HG03108 (cell line): ENCODE measurements at regions not wholly inside any gene's neighbourhood (a gene's known extent, or its start where the extent isn't known, plus 50 kb on each side); places are given as distances from the start of the nearest gene placed in this dataset.
"Not testable (repeated sequence)": the region's sequence is repeated elsewhere in the genome, so short reads cannot be mapped to it uniquely, and the experiment has no call there.

Experiments
- ATAC-seq: cut with Tn5 transposase; IDR thresholded peaks from one replicate; pipeline ENCODE4 v1.9.1; 2021; ENCODE audit warnings: moderate library complexity; ENCODE audit not compliant: unreplicated experiment

DNA sequence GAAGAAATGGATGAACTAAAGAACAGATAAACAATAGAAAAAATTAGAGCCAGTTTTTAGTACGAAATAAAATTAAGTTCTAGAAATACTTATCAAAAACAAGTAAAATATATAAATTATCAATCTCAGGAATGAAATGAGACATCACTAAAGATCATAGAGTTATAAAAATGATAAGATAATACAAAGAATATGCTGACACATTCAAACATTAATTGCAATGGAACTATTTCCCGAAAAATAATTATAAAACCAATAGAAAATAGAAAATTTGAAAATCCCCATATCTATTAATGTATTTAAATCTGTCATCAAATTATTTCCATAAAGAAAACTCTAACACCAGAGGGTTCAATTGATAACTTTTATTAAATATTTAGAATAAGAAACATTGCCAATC, 458.1 kb upstream of the MBL2 start:
- no peak for ATAC-seq

DNA sequence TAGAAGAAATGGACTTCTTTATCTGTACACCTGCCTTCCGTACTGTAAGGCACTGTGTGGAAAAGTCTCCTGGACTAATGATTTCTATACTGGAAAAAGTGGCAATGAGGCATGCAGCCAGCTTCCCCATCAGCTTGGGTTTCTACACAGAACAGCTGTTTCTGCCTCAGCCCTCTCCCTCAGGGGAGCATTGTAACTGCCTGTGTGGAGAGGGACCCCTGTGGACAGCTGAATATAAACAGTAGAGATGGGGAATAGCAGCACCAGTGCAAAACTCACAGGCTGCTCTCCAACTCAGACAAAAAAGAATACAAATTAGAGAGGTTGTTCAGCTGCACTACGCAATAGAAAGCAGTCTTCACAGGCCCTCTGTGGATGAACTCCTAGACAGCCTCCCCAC, 451.3 kb upstream of the MBL2 start:
- ATAC-seq, result no peak

- ATAC-seq, result no peak
Observed at GRCh38 chr10:53222806-53223205, 450.2 kb upstream of the MBL2 start.

DNA sequence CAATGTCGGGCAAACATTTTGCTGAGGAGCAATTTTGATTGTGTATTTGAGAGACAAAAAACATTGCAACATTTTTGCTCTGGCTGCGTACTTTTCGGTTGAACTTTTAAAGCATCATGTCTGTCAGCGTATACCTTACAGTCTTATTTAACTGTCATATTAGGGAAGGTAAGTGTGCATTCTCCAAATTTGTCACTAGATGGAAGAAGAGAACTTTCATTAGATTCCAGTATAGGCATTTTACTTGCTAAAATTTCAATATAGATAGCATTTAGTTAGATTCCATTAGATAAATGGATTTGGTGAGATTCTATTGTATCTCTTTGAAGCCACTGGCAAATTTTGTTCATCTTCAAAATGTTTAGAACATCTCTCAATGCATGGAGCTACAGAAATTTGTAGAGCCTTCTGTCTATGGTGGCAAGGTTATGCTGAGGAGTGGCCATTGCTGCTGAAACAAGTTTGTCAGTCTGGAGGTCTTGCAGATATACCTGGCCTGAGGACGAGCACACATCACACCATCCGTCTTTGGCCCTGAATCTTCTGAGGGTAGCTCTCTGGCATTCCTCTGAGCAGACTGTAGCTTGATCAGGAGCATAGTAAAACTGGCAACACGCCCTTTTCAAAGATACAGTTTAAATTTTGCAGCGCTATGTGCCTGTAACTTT, 437.5 kb upstream of the MBL2 start:
- no peak for ATAC-seq

GRCh38 chr10:53183733-53184132, 411.1 kb upstream of the MBL2 start:
- no peak for ATAC-seq

DNA sequence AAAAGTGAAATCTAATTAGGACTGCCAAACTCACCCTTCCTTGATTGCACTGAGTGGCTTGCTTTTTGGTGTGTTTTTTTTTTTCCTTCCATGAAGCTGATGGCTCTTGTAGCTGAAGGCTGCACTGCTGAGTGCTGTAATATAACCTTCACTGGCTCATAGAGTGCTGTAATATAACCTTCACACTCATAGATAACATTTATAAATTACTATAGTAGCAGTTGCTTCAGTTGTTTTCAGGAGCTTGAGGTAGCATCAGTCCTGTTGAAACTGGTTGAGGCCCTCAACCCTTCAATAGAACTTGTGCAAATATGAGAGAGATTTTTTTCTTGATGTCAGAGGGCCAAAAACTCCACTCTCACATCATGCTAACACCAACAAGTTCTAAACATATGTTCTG, 404.9 kb upstream of the MBL2 start:
- ATAC-seq, result no peak

- no peak for ATAC-seq
Observed at GRCh38 chr10:53166325-53166724, 393.7 kb upstream of the MBL2 start.

DNA sequence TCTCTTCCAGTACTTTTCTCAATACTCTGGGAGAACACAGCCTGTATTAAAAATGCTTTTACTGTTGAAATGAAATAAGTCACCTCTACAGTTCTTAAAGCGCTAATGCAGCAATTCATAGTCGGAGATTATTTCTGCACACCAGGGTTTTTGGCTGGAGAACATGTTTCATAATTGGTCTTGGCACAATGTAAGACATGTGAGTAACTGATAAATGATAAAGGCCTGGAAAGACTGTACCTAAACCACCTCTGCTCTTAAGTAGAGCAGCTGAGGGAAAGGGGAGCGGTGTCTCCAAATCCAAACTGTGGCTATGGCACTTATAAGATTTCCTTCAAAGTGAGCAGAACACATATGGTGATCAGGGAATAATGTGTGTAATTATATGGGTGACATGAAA, 390.3 kb upstream of the MBL2 start:
- ATAC-seq, result no peak

DNA sequence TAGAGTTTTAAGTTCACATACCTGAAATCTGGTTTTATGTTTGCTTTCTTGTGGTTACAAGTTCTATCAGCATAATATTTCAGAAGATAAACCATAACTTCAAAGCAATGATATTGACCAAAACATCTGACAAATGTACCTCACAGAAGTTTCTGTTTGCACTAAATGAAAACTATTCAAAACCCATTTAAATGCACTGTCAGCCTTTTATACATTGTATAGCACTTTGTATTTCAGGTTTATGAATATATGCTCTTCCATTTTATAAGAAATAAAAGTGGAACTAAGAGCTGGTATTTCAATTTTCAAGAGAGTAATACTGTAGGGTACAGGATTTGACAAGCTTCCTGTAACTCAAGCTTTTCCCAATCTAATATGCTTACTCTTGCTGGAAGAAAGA, 388.6 kb upstream of the MBL2 start:
- no peak for ATAC-seq

- ATAC-seq, result not testable (repeated sequence)
Observed at GRCh38 chr10:53155674-53156073, 383.1 kb upstream of the MBL2 start.

GRCh38 chr10:53153831-53154230, 381.2 kb upstream of the MBL2 start:
- no peak for ATAC-seq

DNA sequence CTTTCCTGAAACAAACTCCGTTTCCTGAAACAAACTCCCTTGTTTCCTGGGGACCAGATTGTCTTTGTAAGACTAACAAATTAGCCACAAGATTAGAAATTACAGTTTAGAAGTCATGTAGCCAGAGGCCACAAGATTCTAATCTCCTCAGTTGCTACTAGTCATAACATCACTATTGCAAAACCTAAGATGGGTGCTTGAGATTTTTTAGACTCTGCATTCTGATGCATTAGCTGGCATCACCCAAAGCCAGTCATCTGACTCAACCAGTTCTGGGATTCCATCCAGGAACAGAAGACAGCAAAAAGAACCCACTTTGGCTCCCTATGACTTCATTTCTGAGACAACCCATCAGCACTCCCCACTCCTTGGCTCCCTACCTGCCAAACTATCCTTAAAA, 367.9 kb upstream of the MBL2 start:
- no peak for ATAC-seq

- peak; percentile 23 for ATAC-seq
Observed at GRCh38 chr10:53135897-53136253, 363.3 kb upstream of the MBL2 start.

- ATAC-seq, result peak; percentile 64
Observed at GRCh38 chr10:53135213-53135896, 362.8 kb upstream of the MBL2 start.

GRCh38 chr10:53134050-53134449, 361.5 kb upstream of the MBL2 start:
- ATAC-seq, result no peak

DNA sequence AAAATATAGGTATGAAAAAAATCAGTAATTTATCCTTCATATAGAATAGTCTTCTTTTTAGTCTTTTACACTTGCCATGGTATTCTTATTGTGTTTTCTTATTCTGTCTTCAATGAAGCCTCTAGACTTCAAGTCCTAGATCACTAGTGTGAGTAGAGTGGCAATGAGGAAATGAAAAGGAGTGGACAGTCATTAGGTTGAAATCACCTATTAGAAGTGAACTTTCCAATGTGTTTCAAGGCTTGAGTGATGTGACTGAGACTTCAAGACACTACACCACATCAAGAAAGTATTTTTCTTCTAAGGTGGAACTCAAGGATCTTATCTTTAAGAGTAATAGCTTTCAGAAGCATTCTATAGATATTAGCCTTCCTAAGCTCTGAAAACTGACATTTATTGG, 357.8 kb upstream of the MBL2 start:
- ATAC-seq, result no peak

GRCh38 chr10:53127686-53128085, 355.1 kb upstream of the MBL2 start:
- ATAC-seq, result no peak

GRCh38 chr10:53123311-53123710, 350.7 kb upstream of the MBL2 start:
- no peak for ATAC-seq

GRCh38 chr10:53122281-53122680, 349.7 kb upstream of the MBL2 start:
- no peak for ATAC-seq

- ATAC-seq, result no peak
Observed at GRCh38 chr10:53115660-53116059, 343.1 kb upstream of the MBL2 start.

GRCh38 chr10:53111529-53111928, 338.9 kb upstream of the MBL2 start:
- ATAC-seq, result no peak

GRCh38 chr10:53109320-53109719, 336.7 kb upstream of the MBL2 start:
- no peak for ATAC-seq
